Panc1 (cell line): ENCODE measurements at regions not wholly inside any gene's neighbourhood (a gene's known extent, or its start where the extent isn't known, plus 50 kb on each side); places are given as distances from the start of the nearest gene placed in this dataset.

Experiments used
- POLR2AphosphoS5 ChIP-seq: IDR thresholded peaks from 2 replicates; pipeline ENCODE4 v1.6.1; 2012; ENCODE audit warnings: mild to moderate bottlenecking, low read depth, low read length, moderate library complexity
- SIN3A ChIP-seq: IDR thresholded peaks from 2 replicates; pipeline ENCODE4 v1.6.1; 2012; ENCODE audit warnings: low read depth, mild to moderate bottlenecking, low read length, moderate library complexity, borderline replicate concordance; ENCODE audit not compliant: insufficient read depth
- TCF7L2 ChIP-seq: IDR thresholded peaks from 2 replicates; pipeline ENCODE4 v1.6.1; 2011; ENCODE audit warnings: mild to moderate bottlenecking, low read depth, low read length, inconsistent platforms
- TF ChIP-seq, protein P1 (sequence below): fragments of 450-650 bp; IDR thresholded peaks from 2 replicates; pipeline ENCODE4 v1.5.1; 2017; ENCODE audit warnings: mild to moderate bottlenecking
- TF ChIP-seq, protein P2 (sequence below), 2 experiments: IDR thresholded peaks; 2 replicates each; pipeline ENCODE4 v1.6.1; 2011 to 2012; ENCODE audit warnings: low read depth in 2 of 2, control low read depth in 1 of 2, low read length in 1 of 2, mild to moderate bottlenecking in 1 of 2, moderate library complexity in 1 of 2; ENCODE audit not compliant: insufficient read depth in 1 of 2

DNA sequence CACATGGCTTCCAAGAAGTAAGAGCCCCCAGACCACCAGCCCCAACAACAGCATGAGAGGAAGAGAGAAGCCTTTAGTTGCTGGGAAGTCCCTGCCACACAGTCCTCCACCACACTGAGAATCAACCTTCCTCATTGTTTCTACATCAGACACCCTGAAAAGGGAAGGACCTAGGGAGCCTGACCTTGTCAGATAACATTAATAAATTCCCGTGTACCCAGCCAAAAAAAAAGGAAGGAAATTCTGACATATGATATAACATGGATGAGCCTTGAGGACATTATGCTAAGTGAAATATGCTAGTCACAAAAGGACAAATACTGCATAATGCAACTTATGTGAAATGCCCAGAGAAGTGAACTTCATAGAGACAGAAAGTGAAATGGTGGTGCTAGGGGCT lies 65.6 kb upstream of the ARHGAP29 start:
- TF ChIP-seq, protein P1, sequence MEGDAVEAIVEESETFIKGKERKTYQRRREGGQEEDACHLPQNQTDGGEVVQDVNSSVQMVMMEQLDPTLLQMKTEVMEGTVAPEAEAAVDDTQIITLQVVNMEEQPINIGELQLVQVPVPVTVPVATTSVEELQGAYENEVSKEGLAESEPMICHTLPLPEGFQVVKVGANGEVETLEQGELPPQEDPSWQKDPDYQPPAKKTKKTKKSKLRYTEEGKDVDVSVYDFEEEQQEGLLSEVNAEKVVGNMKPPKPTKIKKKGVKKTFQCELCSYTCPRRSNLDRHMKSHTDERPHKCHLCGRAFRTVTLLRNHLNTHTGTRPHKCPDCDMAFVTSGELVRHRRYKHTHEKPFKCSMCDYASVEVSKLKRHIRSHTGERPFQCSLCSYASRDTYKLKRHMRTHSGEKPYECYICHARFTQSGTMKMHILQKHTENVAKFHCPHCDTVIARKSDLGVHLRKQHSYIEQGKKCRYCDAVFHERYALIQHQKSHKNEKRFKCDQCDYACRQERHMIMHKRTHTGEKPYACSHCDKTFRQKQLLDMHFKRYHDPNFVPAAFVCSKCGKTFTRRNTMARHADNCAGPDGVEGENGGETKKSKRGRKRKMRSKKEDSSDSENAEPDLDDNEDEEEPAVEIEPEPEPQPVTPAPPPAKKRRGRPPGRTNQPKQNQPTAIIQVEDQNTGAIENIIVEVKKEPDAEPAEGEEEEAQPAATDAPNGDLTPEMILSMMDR = no peak
- no peak for TF ChIP-seq POLR2AphosphoS5
- TF ChIP-seq TCF7L2 = no peak
- TF ChIP-seq SIN3A = no peak
- TF ChIP-seq, protein P2, sequence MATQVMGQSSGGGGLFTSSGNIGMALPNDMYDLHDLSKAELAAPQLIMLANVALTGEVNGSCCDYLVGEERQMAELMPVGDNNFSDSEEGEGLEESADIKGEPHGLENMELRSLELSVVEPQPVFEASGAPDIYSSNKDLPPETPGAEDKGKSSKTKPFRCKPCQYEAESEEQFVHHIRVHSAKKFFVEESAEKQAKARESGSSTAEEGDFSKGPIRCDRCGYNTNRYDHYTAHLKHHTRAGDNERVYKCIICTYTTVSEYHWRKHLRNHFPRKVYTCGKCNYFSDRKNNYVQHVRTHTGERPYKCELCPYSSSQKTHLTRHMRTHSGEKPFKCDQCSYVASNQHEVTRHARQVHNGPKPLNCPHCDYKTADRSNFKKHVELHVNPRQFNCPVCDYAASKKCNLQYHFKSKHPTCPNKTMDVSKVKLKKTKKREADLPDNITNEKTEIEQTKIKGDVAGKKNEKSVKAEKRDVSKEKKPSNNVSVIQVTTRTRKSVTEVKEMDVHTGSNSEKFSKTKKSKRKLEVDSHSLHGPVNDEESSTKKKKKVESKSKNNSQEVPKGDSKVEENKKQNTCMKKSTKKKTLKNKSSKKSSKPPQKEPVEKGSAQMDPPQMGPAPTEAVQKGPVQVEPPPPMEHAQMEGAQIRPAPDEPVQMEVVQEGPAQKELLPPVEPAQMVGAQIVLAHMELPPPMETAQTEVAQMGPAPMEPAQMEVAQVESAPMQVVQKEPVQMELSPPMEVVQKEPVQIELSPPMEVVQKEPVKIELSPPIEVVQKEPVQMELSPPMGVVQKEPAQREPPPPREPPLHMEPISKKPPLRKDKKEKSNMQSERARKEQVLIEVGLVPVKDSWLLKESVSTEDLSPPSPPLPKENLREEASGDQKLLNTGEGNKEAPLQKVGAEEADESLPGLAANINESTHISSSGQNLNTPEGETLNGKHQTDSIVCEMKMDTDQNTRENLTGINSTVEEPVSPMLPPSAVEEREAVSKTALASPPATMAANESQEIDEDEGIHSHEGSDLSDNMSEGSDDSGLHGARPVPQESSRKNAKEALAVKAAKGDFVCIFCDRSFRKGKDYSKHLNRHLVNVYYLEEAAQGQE (IDR thresholded peaks at IDR 0.05; ENCODE audit: insufficient read depth in 1 of 2, low read depth in 2 of 2, low read length in 1 of 2) = no peak
